NCI-H748 (cell line): ENCODE measurements at regions not wholly inside any gene's neighbourhood (a gene's known extent, or its start where the extent isn't known, plus 50 kb on each side); places are given as distances from the start of the nearest gene placed in this dataset.

Experiments
- DNase-seq: peaks from one replicate; lab custom pipeline; 2025; ENCODE audit not compliant: unreplicated experiment; lab: John Stamatoyannopoulos, UW

DNA sequence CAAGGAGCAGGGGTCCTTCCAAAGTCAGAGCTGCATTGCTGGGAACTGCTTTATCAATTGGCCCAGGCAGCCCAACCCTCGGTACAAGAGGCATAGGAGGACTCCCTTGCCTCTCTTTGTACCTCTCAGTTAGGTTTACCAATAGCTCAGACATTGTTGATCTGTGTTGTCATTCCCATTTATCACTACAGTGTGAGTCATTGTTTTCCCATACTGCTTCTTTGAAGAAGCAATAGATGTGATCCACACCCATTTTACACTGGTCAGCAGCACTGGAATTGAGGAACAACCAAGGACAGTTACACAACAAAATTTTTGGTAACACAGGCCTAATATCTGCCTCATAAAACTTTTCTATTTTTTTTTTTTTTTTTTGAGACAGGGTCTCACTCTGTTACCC is 307.2 kb downstream of the SNX13 start:
- peak; percentile 6 for DNase-seq

DNA sequence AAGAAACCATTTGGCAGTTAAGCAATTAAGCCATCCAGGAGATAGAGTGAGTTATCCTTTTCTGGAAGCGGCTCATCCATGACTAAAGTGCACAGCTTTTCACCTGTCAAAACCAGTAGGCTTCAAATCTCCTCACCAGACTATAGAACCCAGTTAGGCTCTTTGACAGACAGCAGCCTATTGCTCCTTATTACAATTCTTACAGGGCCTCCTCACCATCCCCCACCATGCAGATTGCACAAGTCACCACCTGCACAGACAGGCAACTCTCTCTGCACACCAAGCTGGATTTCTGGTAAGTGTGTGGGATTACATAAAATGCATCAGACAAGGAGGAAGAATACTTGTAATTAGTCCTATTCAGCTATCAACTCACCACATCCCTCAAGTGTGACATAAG is 301.6 kb downstream of the SNX13 start:
- no peak for DNase-seq

DNA sequence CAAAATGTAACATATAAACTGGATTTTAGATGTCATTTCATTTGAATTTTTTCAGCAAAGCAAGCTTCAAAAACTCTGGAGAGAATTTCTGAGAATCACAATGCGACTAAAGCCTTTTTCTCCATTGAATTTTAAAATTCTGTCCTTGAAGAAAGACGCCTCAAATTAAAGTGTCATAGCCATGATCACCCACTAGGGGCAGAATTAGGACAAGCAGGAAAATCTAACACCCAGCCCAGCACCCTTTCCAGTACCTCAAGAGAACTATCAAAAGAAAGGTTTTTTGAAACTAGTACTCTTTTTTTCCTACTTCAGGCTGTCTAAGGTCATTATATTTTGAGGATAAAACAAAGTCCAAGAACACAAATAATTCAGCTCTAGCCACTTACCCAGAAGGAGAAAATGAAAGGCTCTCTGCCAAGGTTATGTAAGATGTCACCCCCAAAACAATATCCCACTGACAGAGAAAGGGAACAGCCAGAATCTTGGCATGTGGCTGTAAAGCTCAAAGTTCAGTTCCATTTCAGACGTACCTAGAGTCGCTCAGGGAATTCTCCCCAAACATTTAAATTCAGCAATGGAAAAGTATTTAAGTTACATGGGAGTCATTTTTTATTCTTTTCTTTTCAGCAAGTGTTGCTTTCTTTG is 299.4 kb downstream of the SNX13 start:
- DNase-seq, result peak; percentile 61

DNA sequence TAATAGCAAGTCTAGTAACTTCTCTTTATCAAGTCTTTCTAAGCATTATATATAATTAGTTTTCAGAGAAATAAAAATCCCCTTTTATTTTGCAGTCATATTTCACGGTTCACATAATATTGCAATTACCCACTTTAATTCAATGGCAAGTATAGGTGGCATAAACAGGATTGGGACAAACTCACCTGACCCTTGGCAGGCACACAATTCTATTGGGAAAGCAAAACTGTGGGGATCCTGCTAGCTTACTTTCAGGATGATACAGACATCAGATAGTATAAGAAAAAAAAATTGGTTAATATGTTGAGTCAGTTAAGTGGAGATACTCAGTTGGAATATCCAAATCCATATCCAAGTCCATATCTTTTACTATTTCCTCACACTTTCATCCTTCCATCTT is 294.8 kb downstream of the SNX13 start:
- no peak for DNase-seq

DNA sequence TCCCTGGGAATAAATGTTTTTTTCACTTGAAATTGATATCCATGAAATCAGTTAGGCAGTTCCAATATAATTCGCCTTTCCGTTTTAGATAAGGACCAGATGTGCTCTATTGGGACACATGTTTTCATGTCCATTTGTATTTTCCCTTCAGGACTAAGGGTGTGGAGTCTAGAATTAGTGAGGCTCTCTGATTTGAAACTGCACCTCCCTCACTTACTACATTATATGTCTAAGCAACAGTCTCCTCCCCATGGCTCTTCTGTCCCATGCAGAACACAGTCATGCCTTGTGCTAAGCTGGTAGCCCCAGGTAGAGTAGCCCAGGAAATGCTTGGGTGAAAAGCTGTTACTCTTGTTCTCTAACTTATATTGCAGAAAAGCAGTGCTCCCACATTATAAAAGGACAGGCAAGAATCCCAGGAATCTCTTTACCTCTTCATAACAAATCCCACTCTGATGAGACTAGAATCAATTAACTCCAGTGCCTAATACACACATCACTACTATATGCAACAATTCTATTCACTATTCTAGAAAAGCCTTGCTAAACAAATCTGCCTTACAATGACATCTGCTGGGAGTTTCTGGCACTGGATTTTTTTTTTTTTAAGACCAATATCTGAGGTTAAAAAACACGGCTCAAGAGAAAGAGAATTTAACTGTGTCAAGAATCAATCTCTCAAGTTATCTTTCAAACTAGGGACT is 293.9 kb downstream of the SNX13 start:
- DNase-seq, result no peak

DNA sequence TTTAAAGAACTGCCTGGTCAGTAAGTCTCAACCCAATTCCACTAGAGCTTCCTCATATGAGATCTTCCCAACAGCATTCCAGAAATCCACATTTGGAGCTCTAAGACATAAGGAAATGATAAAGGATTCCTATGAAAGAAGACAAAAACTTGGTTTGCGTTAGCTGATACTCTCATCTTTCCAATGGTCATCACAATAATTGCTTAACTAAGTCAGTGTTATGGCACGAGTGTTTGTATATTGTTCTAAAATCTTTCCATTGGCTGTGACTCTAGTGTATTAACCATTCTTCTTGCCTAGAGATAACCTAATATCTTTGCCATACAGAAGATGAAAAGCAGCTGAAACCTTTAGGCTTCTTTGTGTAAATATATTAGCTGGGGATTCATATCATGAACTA is 289.0 kb downstream of the SNX13 start:
- no peak for DNase-seq

DNA sequence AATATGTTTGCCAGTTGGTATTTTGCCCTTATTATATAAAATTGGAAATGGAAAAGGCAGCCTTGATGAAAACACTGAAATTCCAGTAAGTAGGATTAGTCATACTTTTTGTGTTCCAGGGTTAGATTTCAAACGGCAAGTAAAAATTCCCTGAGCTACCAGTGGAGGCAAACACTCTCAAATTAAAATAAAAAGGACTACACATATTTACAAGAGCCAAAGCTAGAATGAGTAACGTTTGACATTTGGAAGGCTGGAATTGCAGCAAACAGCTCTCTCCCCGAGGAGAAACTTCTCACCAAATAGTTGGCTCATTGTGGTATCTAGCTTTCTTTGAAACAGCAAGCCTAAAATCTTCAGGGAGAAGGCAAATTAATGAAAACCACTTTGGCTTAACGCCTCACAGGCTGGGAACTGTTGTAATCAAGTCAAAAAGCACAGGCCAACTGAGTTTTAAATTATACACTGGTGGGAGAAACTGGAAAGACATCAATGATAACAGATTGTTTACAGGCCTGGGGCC is 288.4 kb downstream of the SNX13 start:
- DNase-seq, result no peak

DNA sequence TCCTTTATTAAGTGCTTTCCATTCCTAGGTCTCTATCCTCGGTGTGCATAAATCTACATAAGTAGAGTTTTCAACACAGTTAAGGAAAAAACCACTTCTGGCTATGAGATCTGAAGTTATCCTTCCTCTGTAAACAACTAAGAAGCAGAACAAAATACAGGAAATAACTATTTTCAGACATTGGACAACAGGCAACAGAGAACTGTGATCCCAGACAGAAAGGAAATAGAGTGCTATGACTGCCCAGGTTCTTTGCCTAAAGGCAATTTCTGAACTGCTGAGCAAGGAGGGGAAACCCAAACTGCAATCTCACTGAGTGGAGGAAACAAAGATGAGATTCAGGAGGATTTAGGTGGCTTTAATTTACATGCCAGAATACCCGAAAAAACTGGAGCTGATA is 285.4 kb downstream of the SNX13 start:
- DNase-seq, result no peak

DNA sequence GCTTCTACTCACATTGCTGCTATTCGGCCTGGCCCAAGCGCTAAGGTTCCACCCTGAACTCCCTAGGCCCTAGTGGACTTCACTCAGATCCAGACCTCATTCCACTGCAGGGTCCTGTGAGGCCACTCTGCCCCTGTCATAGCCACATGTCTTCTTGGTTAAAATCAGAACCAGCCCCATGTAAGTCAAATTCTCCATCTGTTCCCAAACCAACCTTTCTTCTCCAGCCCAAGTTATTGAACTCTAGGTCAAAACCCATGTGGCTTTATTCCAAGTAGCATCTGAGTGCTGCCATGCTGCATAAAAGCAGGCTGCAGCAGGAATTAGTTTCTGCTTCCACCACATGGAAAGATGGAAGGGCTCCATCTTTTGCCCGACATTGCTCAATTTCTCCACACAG is 281.2 kb downstream of the SNX13 start:
- no peak for DNase-seq

DNA sequence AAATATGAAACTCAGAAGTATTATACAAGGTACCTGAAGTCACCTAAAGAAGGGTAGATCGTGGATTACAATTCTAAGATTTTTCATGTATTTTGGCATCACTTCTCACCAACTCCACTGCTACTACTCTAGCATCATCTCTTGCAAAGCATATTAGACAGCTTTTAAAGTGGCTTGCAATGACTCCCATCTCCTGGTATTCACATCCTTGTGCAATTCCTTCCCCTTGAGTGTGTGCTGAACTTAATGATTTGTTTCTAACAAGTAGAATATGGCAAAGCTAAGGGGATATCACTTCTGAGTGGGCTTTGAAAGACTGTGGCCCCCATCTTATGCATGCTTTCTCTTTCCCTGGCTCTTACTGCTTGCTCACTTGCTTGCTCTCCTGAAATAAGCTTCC is 280.2 kb downstream of the SNX13 start:
- DNase-seq, result no peak

DNA sequence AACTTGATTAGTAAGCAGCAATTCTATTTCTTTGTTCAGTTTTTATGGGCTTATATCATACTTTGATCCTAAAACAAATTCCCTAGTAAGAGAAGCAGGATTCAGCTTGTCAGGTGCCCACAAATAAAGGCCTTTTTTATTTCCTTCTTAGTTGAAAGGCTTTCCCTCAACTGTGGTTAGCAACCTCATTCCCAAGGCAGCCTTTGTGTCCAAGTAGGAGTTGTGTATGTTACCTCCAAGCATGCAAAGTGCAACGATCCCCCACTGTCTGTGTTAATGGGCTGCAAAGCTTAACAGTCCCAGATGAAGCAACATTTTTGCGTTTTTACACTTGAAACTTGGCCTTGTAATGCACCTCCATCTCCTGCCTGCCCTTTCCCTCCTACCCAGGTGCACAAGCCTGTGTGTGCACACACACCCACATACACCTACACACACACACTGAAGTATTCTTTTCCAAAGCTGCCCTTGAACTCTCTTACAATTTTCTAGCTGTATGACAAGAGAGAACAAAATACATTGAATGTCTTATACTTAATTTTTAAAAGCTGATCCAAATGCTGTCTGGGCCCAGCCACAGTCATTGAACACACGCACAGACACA is 278.2 kb downstream of the SNX13 start:
- DNase-seq, result no peak

DNA sequence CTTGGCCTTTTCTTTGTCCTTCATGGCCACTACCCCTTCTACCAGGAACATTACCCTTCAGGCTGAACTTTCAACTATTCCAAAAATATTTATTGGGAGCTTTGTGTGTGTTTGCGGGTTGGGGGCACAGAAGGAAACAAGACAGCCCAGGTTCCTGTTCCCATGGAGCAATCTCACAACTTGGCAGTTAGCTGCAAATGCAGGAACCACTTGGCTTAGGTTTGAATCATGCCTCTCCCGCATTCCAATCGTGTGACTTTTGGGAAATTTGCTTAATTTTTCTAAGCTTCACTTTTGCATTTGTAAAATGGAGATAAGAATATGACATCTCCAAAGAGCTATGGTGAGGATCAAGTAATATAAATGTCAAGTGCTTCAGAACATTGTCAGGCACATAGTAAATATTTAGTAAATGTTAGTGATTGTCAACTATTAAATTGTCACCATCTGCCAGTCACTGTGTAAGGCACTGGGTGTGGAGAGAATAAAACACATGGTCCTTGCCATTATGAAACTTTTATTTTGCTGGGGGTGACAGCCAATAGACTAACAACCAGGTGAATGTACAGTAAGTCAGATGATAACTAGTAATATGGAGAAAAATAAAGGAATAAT is 277.1 kb downstream of the SNX13 start:
- DNase-seq, result no peak

DNA sequence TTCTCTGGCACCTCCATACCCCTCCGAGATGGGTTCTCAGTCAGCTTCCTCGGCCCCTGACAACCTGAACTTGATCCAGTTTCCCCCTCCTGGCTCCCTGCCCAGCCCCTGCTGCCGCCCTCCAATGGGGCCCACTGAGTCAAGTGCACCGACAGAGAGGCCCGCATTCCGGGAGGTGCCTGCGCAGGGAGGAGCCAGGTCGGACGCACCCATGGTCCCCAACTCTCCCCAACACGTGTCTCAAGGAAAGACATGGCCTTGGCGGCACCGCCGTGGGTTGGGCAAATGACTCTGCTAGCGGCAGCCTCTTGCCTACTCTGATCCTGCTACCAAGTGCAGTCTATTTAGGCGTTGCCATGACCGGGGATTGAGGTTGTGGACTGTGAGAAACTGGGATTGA is 275.3 kb downstream of the SNX13 start:
- no peak for DNase-seq

DNA sequence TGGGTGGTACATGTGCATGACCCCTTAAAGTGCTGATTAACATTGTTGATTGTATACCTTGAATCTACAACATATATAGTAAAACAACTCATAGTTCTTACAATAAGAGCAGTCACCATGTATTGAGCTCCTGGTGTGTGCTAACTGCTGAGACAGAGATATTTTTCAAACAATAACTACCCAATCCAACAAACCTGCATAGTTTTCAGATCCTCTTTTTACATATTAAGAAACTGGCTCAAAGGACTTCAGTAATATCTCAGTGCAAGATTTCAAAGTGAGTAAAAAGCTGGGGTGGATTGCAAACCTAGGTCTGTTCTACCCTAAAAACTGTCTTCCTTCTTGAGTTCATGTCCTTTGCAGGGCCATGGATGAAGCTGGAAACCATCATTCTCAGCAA is 272.2 kb downstream of the SNX13 start:
- no peak for DNase-seq

DNA sequence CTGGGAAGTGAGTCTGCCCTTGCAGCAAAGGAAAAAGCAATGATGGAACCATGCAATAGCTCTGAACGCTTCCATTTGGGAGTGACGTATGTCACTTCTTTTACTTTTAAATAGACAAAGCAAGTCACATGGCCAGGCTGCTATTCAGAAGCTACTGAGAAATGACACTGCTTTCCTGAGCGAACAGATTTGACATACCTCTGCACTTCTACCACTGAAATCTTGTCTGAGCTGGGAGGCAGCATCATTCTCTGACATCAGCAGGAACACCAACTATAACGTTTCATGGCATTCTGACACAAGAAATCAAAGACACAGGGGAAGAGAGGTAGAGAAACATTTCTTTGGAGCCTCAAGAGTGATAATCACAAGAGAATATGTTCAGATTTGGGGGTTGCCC is 271.1 kb downstream of the SNX13 start:
- DNase-seq, result no peak

DNA sequence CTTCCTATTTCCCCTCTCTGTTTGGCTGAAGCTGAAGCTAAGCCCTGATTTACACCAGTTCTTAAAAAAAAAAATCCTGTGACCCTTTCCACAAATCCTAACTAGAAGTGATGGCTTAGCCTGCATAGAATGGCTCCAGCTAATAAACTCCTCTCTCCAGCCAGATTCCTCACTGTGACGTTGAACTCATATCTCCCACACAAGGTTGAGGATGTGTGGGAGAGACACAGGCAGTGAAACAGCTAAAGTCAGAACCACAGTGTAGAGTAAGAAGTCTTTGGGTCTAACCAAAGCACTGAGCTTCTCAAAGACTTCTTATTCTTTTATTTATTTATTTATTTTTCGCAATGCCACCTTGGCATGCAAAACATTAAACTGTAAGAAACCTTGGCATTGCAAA is 268.3 kb downstream of the SNX13 start:
- no peak for DNase-seq

DNA sequence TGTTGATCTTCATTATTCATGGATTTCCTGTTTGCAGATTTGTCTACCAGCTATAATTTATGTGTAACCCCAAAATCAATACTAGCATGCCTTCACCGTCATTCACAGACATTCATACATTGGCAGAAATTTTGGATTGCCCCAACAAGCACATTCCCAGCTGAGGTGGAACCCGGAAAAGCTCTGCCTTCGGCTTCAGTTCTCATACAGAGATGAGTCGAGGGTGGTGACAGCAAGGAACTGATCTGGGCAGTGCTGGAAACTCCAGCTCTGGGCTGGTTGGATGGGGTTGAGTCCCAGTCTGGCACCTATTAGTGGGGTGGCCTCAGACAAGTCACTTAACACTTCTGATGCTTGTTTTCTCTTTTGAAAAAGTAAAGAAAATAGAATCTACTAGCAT is 267.5 kb downstream of the SNX13 start:
- no peak for DNase-seq

DNA sequence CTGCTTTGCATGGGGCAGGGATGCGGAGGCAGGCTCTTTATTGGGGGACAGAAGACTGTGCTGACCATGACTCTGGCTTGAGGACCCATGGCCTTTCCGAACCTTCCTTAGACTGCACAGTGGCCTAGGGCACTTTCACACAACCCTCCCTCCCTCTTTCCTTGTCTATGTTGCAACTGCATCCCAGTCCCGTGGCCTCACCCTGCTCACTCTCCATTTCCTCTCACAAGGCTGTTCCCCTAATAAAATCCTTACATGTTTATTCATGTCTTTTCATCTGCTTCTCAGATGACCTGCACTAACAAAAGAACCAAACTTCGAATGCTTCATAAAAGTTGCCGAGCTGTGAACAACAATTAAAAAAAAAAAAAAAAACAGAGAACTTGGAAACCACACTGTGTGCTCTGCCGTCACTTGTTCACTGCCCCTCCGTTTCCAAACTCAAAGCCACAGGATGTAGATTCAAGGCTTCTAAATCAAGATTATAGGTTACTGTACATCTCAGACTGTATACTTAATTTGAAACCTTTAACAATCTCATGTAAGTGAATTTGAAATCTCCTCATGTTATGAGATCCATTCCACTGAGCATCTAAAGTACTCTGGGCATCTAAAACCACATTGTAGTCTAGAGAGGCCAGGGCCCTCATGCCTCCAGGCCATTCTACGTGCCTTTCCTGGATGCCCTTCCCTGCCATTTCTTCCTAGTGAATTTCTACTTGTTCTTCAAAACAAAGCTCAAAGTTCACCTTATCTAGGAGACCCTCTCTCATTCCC is 265.9 kb downstream of the SNX13 start:
- DNase-seq, result no peak

DNA sequence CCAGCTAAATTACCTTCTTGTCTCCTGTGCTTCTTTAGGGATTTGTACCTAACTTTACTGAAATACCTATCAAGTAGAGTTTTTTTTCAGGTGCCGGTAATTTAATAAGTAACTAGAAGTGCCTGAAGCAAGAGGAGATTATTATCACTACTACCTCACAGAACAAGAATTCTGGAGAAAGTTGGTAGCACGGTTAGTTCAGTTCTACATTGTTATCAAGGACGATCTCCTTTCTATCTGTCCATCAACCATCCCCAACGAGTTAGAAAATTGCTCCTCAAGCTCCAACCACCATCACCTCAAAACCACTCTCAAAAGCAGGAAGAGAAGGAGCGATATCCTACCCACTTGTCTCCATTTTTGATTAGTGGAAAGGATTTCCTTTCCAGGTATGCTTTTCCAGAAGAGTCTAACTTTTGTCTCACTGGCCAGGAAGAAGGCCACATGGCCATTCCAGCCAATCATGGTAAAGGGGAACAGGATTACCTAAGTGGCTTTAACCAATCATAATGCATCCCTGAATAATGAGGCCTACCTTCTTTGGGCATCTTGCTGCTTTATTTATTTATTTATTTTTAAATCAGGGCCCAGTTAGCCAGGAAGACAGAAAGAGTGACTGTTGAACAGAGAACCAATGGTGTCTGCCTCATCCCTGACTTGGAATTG is 265.2 kb downstream of the SNX13 start:
- DNase-seq, result no peak

DNA sequence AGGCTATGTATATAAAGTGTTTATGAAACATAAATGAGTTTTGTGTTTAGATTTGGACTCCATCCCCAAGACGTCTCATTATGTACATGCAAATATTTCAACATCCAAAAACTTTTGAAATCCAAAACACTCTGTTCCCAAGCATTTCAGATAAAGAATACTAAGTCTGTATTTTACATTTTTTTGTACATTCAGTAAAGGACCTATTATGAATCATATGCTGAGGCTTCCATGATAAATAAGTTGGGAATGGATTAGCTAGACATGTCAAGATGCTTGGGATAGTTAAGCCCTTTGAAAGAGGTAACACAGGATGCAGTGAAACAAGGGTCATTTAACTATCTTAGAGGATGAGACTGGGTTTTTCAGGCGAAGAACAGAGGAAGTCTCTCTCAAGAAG is 262.9 kb downstream of the SNX13 start:
- DNase-seq, result no peak

DNA sequence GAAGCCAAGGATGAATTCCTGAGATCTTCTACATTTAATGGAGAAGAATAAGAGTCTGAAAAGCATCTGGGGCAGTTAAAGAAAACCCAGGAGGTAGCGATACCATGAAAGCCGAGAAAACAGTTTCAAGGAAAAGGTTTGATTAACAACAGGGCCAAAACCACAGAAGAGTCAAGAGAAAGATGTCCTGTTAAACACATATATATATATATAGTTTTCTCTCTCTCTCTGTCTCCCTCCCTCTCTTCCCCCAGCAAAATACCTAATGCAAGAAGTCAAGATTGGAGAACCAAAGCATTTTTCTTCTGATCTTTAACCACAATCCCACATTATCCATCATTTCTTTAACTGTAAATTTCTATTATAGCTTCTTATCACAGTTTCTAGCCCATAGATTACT is 261.4 kb downstream of the SNX13 start:
- no peak for DNase-seq
